ENCODE measurements at regions not wholly inside any gene's neighbourhood (a gene's known extent, or its start where the extent isn't known, plus 50 kb on each side); places are given as distances from the start of the nearest gene placed in this dataset.
"Not testable (repeated sequence)": the region's sequence is repeated elsewhere in the genome, so short reads cannot be mapped to it uniquely, and the experiment has no call there.

GRCh38 chr4:100022792-100023222 lies 72.7 kb upstream of the H2AZ1 start:
- DNase-seq: peak; percentile 31

- no peak for DNase-seq
Observed at GRCh38 chr4:100019821-100020220, 69.7 kb upstream of the H2AZ1 start.

- no peak for DNase-seq
Observed at GRCh38 chr4:100017637-100018310, 67.7 kb upstream of the H2AZ1 start.

GRCh38 chr4:100016191-100016590 lies 66.1 kb upstream of the H2AZ1 start:
- DNase-seq: no peak

- no peak for DNase-seq
Observed at GRCh38 chr4:100014616-100015015, 64.5 kb upstream of the H2AZ1 start.

GRCh38 chr4:100009490-100009889 lies 59.4 kb upstream of the H2AZ1 start:
- DNase-seq: no peak

GRCh38 chr4:100008048-100008447 lies 58.0 kb upstream of the H2AZ1 start:
- no peak for DNase-seq

- DNase-seq: not testable (repeated sequence)
Observed at GRCh38 chr4:100006161-100006560, 56.1 kb upstream of the H2AZ1 start.

Data from femur (tissue), 1 donor.